NCI-H146 treated with DMSO at 0.1 percent for 48 hours (cell line): ENCODE measurements at regions not wholly inside any gene's neighbourhood (a gene's known extent, or its start where the extent isn't known, plus 50 kb on each side); places are given as distances from the start of the nearest gene placed in this dataset.
"Not testable (repeated sequence)": the region's sequence is repeated elsewhere in the genome, so short reads cannot be mapped to it uniquely, and the experiment has no call there.

Experiments used
- DNase-seq: peaks from one replicate; lab custom pipeline; 2025; ENCODE audit not compliant: unreplicated experiment; lab: John Stamatoyannopoulos, UW

DNA sequence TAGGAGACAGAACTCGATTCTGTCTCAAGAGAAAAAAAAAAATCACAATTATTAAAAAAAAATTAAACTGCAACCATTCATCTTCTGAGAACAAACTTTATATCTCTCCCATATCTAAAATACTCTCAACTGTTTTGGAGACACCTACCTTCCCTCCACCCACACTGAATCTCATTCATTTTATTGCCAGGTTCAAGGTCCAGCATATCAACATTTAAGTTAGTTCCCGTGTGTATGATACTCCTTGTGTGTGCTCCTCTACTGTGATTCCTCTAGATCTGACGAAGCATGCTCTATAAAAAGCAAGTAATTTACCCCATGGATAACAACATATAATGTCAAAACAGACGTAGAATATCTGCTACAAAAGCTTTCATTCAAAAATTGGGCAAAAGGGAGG, 351.8 kb upstream of the SORCS1 start:
- DNase-seq = no peak

GRCh38 chr10:107504011-107504410, 339.5 kb upstream of the SORCS1 start:
- DNase-seq = not testable (repeated sequence)

GRCh38 chr10:107502229-107502985, 337.9 kb upstream of the SORCS1 start:
- DNase-seq = no peak

DNA sequence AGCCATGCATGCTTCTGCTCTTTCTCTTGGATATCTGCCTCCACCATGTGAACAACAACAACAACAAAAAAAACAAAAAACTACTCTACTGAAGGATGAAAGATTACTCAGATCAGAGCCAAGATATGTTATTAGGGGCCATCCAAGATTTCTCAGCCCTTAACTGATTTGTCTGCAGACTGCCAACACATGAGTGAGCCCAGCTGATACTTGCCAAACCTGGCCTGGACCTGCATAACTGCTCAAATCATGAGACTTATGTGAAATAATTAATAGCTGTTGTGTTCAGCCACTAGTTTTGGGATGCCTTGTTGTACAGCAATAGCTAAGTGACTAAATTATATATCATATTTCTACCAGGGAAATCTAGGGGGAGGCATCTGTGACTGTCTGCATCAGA, 334.5 kb upstream of the SORCS1 start:
- no peak for DNase-seq

GRCh38 chr10:107497024-107497423, 332.5 kb upstream of the SORCS1 start:
- no peak for DNase-seq

GRCh38 chr10:107496594-107496993, 332.1 kb upstream of the SORCS1 start:
- DNase-seq = no peak

GRCh38 chr10:107492389-107492788, 327.9 kb upstream of the SORCS1 start:
- no peak for DNase-seq

DNA sequence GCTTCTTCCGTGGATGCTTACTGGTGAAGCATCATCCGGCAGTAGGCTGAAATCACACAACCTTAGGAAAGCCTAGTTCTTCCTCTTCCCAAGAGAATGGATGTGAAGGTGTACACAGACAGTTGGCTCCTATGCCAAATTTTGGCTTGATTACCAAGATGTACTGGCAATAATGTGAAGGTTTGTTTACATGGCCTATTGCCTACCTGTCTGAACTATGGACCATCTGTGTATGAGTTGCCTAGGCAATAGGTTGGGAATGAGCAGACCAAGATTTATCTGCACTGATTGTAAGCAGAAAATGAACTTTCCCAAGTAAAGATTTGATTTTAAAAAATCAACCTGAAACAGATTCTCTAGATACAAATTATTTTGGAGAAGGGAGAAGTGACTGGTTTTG, 325.9 kb upstream of the SORCS1 start:
- DNase-seq = no peak

DNA sequence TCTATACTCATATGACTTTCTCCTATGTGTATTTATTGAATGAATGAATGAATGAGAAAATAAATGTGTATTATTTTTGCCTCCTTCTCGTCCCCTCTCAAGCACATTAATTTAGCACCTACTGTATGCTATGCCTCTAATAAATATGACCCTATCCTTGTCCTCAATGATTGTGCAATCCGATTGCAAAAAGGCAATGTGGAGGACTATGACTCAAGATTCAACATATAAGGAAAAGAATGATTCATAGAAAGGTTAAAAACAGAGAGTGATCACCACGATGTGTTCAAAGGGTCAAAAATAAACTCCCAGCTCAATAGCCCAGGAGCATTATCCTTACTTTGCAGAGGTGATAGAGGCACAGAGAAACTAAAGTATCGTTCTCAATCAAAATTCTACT, 322.8 kb upstream of the SORCS1 start:
- DNase-seq = no peak

DNA sequence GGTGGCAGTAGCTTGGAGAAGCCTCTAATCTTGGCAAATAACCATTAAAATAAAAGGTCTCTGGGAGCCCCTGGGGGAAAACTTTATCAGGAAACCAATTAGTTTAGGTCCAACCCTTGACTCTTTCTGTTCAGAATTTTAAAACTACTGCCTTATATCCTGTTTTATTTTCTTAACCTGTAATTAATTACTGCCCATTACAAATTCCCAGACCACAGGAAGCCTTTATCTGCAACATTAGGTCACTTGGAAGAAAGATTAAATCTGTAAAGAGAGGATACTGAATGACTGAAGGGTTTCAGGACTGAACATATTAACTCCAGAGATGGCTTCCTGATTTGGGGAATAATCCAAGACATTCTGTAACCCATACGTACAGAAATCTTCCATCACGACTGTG, 320.5 kb upstream of the SORCS1 start:
- DNase-seq = no peak

DNA sequence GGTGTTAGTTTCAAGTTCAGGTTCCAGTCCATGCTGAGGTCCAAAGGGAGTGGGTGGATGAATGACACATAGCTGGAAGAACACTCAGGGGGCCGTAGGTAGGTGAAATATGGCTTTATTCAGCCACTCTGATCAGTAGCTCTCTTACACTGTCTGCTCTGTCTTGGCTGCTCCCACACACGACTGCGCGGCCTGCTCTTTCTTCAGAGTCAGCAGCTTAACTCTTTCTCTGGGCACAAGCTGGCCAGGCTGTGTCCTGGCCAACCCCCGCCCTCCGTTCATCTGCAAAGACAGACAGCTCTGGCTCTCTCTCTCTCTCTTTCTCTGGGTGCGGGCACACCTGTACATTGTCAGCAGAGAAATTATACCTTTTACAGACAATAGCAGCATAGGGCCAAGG, 317.4 kb upstream of the SORCS1 start:
- no peak for DNase-seq

DNA sequence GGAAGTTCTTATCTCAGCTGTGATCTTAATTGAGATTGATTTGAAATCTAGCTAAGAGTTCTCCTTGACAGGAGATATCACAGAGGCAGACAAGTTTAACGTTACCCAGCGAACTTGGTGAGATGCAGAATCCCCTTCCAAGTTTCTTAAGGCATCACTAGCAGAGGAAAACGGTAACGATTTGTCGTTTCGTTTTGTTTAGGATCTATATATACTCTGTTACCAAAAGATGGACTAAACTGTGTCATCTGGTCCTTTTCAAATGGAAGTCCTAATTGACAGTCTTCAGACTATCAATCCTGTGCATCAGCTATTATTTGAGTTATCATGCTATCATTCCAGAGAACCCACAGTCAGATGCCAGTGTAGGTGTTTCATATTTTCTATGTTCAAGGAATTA, 316.7 kb upstream of the SORCS1 start:
- DNase-seq = no peak

DNA sequence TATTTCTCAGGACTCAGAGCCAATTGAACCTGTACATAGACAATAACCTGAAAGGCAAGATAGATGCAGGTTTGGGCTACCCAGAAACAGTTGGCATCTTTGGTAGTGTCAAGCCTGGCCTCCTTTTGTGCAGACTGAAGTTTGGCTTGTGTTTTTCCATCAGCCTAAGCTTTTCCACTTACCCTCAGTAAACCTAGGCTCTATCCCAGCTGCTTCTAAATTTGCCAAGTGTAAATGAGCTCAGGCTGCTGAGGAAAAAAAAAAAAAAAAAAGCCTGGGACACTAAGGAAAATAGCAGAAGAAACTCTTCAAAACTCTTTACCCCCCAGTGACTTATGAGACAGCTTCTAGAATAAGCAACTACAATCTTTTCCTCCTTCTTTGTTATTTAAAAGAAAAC, 316.3 kb upstream of the SORCS1 start:
- no peak for DNase-seq

GRCh38 chr10:107477266-107477665, 312.8 kb upstream of the SORCS1 start:
- no peak for DNase-seq

DNA sequence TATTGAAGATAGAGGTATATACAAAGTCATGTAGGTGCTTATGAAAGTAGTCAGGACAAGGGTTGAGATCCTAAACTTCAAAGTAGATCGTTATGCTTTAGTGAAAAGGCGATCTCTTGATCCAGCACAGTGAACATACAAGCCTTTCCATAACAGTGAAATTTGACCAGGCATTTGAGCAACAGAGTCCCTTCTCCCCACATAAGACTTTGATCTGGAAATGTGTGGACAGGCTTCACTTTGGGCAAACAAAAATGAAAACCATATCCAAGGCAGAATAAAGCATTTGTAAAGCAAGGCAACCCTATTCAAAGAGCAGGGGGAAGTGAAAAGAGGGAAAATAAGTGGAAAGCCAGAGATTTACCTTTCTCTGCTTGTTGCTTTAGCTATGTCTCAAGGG, 311.9 kb upstream of the SORCS1 start:
- no peak for DNase-seq

DNA sequence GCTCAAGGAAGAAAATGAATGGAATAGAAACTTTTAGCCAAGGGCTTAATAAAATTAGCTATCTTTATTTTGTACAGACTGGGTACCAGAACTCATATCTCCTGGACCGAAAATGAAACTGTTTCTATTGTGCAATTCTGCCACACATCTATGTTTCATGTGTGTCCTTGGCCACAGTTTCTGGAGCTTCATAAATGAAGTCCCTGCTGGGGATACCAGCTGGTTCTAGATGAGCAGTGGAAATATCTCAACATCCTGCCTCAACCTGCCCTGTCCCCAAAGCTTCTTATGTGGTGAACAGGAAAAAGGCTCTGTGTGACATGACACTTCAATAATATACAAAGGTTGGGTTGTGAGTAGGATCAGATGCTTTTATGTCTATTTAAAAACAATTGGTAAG, 310.1 kb upstream of the SORCS1 start:
- no peak for DNase-seq

DNA sequence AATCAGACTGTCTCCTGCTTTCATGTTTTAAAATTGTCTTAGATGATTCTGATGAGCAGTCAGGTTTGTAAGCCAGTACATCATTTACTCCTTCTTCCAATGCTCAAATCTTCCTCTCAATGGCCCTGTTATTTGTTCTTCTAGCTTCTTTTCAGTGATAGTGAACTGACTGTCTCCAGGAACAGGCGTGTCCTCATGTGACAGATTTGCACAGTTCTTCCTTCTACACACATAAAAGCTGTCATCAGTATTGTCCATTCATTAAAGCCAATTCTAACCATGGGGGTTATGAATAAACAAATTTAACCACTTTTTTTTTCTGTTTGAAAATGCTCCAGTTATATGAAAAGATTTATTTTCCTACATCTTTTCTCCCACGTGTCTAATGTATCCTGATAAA, 308.7 kb upstream of the SORCS1 start:
- no peak for DNase-seq

GRCh38 chr10:107471911-107472310, 307.4 kb upstream of the SORCS1 start:
- no peak for DNase-seq

- DNase-seq = no peak
Measured at GRCh38 chr10:107453561-107453960, 289.1 kb upstream of the SORCS1 start.

- DNase-seq = no peak
Measured at GRCh38 chr10:107451047-107451446, 286.5 kb upstream of the SORCS1 start.

GRCh38 chr10:107450056-107450455, 285.6 kb upstream of the SORCS1 start:
- no peak for DNase-seq

GRCh38 chr10:107444443-107444842, 279.9 kb upstream of the SORCS1 start:
- no peak for DNase-seq

GRCh38 chr10:107443813-107444212, 279.3 kb upstream of the SORCS1 start:
- DNase-seq = no peak
